PC-3 (cell line): ENCODE measurements at regions not wholly inside any gene's neighbourhood (a gene's known extent, or its start where the extent isn't known, plus 50 kb on each side); places are given as distances from the start of the nearest gene placed in this dataset.

Source experiments
- ATAC-seq: fragments of 200-7000 bp; cut with Tn5 transposase; 2 replicates; pipeline ENCODE4 v1.9.1; 2020; ENCODE audit warnings: mild to moderate bottlenecking, moderate library complexity
- BruUV-seq: library from RNA; stranded (reverse); fragments of 400-500 nt; replicated peaks from 2 replicates; lab custom pipeline; 2021; lab: Mats Ljungman, UMichigan
- CTCF ChIA-PET: fragments of 300-600 bp; sonication (Branson Sonifier 250); formaldehyde crosslinking; loops from one replicate; lab custom pipeline; 2022; ENCODE audit warnings: antibody characterized with exemption; lab: Charles Lee
- POLR2A ChIA-PET: fragments of 300-600 bp; sonication (Branson Sonifier 250); formaldehyde crosslinking; loops from one replicate; lab custom pipeline; 2022; ENCODE audit warnings: antibody characterized with exemption; ENCODE audit not compliant: unreplicated experiment; lab: Charles Lee
- DNase-seq: peaks from one replicate; pipeline ENCODE4 v3.0.0-alpha.2; 2015
- H2AFZ ChIP-seq: fragments of 300-600 bp; sonication (generic); 2 replicates; pipeline ENCODE4 v1.6.0; 2016; ENCODE audit warnings: antibody characterized with exemption, low read length
- H3F3A ChIP-seq: fragments of 300-600 bp; sonication (generic); one replicate; pipeline ENCODE4 v1.6.0; 2017; ENCODE audit warnings: antibody characterized with exemption, low read length, control low read depth, mild to moderate bottlenecking; ENCODE audit not compliant: unreplicated experiment
- H3K27ac ChIP-seq: fragments of 300-600 bp; sonication (generic); 2 replicates; pipeline ENCODE4 v1.5.1; 2016; ENCODE audit warnings: mild to moderate bottlenecking, low read length
- H3K27me3 ChIP-seq: fragments of 300-600 bp; sonication (generic); 2 replicates; pipeline ENCODE4 v1.6.1; 2016; ENCODE audit warnings: low read length, mixed read lengths
- H3K36me3 ChIP-seq: fragments of 300-600 bp; sonication (generic); 2 replicates; pipeline ENCODE4 v1.6.1; 2016; ENCODE audit warnings: low read depth, mixed run types, low read length, mixed read lengths
- H3K4me1 ChIP-seq: fragments of 300-600 bp; sonication (generic); 2 replicates; pipeline ENCODE4 v1.5.1; 2016; ENCODE audit warnings: low read length; ENCODE audit not compliant: insufficient read depth
- H3K4me2 ChIP-seq: fragments of 300-600 bp; sonication (generic); 2 replicates; pipeline ENCODE4 v1.6.0; 2016; ENCODE audit warnings: low read length
- H3K4me3 ChIP-seq: fragments of 300-600 bp; sonication (generic); 2 replicates; pipeline ENCODE4 v1.5.1; 2016; ENCODE audit warnings: mild to moderate bottlenecking, low read length, mixed read lengths
- H3K79me2 ChIP-seq: fragments of 300-600 bp; sonication (generic); 2 replicates; pipeline ENCODE4 v1.6.1; 2017; ENCODE audit warnings: low read length, mixed read lengths
- H3K9ac ChIP-seq: fragments of 300-600 bp; sonication (generic); 2 replicates; pipeline ENCODE4 v1.6.0; 2016; ENCODE audit warnings: mild to moderate bottlenecking, low read length
- H3K9me2 ChIP-seq: fragments of 300-600 bp; sonication (generic); replicated peaks from 2 replicates; pipeline ENCODE4 v1.6.1; 2016; ENCODE audit warnings: mixed run types, low read length, mixed read lengths
- H3K9me3 ChIP-seq: fragments of 300-600 bp; sonication (generic); 2 replicates; pipeline ENCODE4 v1.6.1; 2016; ENCODE audit warnings: low read length, mixed read lengths
- H4K20me1 ChIP-seq: fragments of 300-600 bp; sonication (generic); 2 replicates; pipeline ENCODE4 v1.6.1; 2016; ENCODE audit warnings: low read length, mixed read lengths
- EZH2 ChIP-seq: fragments of 300-600 bp; sonication (generic); IDR thresholded peaks from one replicate; pipeline ENCODE4 v1.6.1; 2017; ENCODE audit warnings: antibody characterized with exemption, mild to moderate bottlenecking, low read length; ENCODE audit not compliant: unreplicated experiment
- EZH2phosphoT487 ChIP-seq: fragments of 300-600 bp; sonication (generic); IDR thresholded peaks from 2 replicates; pipeline ENCODE4 v1.6.1; 2018; ENCODE audit warnings: mild to moderate bottlenecking, antibody characterized with exemption, low read length, borderline replicate concordance
- intact Hi-C: fragments of 100-400 bp; cut with micrococcal nuclease; formaldehyde crosslinking; loops from 2 replicates; pipeline ENCODE4 v1.9.0; 2023
- TF ChIP-seq, protein P1 (sequence below): fragments of 300-600 bp; sonication (generic); conservative IDR thresholded peaks from 2 replicates; pipeline ENCODE4 v1.5.1; 2017; ENCODE audit warnings: antibody characterized with exemption, low read depth, mild to moderate bottlenecking, low read length

DNA sequence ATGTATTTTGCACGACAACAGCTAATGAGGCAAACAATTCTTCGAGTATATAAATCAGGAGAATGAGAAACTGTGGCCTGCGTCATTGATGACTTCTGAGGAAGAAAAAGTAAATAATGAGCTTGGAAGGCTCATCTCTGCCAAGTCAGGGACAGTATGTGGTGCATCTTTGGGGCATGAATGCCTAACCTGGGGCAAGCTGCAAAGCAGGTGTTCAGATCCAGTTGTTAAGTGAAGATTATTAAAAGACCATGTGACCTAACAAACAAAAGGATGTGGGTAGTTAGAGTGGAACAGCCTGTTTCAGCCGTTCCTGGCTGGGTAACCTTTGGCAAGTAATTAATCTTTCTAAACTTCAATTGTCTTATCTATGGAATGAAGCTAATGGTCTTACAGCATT is 93.0 kb downstream of the LYZL2 start:
- no TSS peak for BruUV-seq

DNA sequence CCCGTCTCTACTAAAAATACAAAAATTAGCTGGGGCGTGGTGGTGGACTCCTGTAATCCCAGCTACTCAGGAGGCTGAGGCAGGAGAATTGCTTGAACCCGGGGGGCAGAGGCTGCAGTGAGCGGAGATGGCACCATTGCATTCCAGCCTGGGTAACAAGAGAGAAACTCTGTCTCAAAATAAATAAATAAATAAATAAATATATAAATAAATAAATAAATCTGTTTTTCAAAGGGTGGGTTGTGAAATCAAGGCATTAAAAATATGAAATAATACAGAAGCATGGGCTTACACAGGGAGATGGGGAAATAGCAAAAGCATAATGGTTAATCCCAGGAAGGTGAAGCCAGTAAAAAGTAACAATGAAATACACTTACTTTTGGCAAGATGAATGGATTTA is 93.9 kb downstream of the LYZL2 start:
- ChIA-PET CTCF (interaction anchor here (0.7 kb wide), 1 partner anchor 46 kb away, joined by 3 read pairs; no protein-coding TSS in a partner anchor), POLR2A (no interaction called here)
- Histone ChIP-seq H3K9me2 (no peaks in the 10 kb centered on the region), H3K36me3 (no peaks in the 10 kb centered on the region), H3K4me3 (no peak overlapping the region), H3K27ac (no peak overlapping the region), H3K9ac (no peak overlapping the region), H3K79me2 (no peaks in the 10 kb centered on the region), H3K9me3 (no peaks in the 10 kb centered on the region), H3K27me3 (no peaks in the 10 kb centered on the region), H3K4me1 (0 out of 2 replicates have a peak, but pooled peaks cover 4% of the 10 kb centered on the region), H2AFZ (no peak overlapping the region), H3F3A (no peaks in the 10 kb centered on the region), H3K4me2 (no peak overlapping the region), H4K20me1 (no peaks in the 10 kb centered on the region)
- intact Hi-C loops = loop anchor here (2.0 kb wide), 1 partner anchor 55 kb away; no protein-coding TSS in a partner anchor
- no TSS peak for BruUV-seq
- TF ChIP-seq, protein P1, sequence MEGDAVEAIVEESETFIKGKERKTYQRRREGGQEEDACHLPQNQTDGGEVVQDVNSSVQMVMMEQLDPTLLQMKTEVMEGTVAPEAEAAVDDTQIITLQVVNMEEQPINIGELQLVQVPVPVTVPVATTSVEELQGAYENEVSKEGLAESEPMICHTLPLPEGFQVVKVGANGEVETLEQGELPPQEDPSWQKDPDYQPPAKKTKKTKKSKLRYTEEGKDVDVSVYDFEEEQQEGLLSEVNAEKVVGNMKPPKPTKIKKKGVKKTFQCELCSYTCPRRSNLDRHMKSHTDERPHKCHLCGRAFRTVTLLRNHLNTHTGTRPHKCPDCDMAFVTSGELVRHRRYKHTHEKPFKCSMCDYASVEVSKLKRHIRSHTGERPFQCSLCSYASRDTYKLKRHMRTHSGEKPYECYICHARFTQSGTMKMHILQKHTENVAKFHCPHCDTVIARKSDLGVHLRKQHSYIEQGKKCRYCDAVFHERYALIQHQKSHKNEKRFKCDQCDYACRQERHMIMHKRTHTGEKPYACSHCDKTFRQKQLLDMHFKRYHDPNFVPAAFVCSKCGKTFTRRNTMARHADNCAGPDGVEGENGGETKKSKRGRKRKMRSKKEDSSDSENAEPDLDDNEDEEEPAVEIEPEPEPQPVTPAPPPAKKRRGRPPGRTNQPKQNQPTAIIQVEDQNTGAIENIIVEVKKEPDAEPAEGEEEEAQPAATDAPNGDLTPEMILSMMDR = no peak
- TF ChIP-seq EZH2phosphoT487 (no peak), EZH2 (no peak)
- no peak for DNase-seq
- ATAC-seq = no peak

More for the DNA sequence above, 93.0 kb downstream of the LYZL2 start:
- H2AFZ ChIP-seq = no peak overlapping the region
- no peak for TF ChIP-seq EZH2
- TF ChIP-seq, protein P1 = no peak
- no peak for TF ChIP-seq EZH2phosphoT487
- H3F3A ChIP-seq = no peaks in the 10 kb centered on the region
- CTCF ChIA-PET = no interaction called here
- no peak overlapping the region for H3K4me2 ChIP-seq
- no peaks in the 10 kb centered on the region for H4K20me1 ChIP-seq
- POLR2A ChIA-PET = interaction anchor here (0.6 kb wide), 1 partner anchor 452 kb away, joined by 3 read pairs; no protein-coding TSS in a partner anchor
- DNase-seq (no peak), ATAC-seq (no peak)
- H3K36me3 ChIP-seq = no peaks in the 10 kb centered on the region
- no peaks in the 10 kb centered on the region for H3K9me3 ChIP-seq
- intact Hi-C loops = no loop called here
- no peak overlapping the region for H3K9ac ChIP-seq
- no peaks in the 10 kb centered on the region for H3K9me2 ChIP-seq
- H3K4me3 ChIP-seq = no peak overlapping the region
- 0 out of 2 replicates have a peak, but pooled peaks cover 4% of the 10 kb centered on the region for H3K4me1 ChIP-seq
- no peaks in the 10 kb centered on the region for H3K79me2 ChIP-seq
- no peak overlapping the region for H3K27ac ChIP-seq
- H3K27me3 ChIP-seq = no peaks in the 10 kb centered on the region

DNA sequence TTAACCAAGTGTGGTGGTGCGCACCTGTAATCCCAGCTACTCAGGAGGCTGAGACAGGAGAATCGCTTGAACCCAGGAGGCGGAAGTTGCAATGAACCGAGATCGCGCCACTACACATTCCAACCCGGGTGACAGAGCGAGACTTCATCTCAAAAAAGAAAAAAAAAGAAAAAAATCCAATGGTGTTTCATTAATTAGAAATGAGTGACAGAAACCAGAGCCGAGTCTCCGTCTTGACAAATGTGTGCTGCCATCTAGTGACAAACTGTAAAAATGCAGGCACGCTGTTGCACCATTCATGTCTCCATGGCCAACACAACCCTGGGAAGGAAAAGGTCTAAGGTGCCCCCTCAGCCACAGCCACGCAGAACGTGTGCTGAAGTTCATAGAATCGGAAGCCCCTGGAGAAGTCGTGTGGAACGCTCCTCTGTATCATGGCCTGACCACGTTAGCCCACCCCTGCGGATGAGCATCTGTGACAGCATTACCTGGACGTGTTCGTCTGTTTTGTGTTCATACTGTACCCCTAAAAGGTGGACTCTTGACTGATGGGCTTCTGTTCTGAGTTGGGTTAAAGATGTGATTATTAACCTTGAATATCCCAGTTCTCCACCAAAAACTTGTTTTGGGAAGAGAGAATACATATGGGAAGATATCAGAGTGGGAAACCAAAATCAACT is 94.9 kb downstream of the LYZL2 start:
- no peak overlapping the region for H3K4me2 ChIP-seq
- POLR2A ChIA-PET = no interaction called here

More for the DNA sequence above, 94.9 kb downstream of the LYZL2 start:
- no peaks in the 10 kb centered on the region for H3K36me3 ChIP-seq
- no peaks in the 10 kb centered on the region for H3K9me2 ChIP-seq
- H3K9ac ChIP-seq = no peak overlapping the region
- no peak overlapping the region for H3K27ac ChIP-seq
- intact Hi-C loops = loop anchor here (1.0 to 2.0 kb wide), 3 partner anchors 56 to 142 kb away; no protein-coding TSS in a partner anchor
- no peaks in the 10 kb centered on the region for H4K20me1 ChIP-seq
- peak overlapping the region; percentile 53; the same call in 1 of the 2 replicates for H2AFZ ChIP-seq
- H3K9me3 ChIP-seq = no peaks in the 10 kb centered on the region
- no TSS peak for BruUV-seq
- ATAC-seq (peak; percentile 45; the same call in 1 of the 2 replicates), DNase-seq (peak; percentile 78)
- no peaks in the 10 kb centered on the region for H3K79me2 ChIP-seq
- no peak overlapping the region for H3K4me3 ChIP-seq
- no peaks in the 10 kb centered on the region for H3F3A ChIP-seq
- H3K27me3 ChIP-seq = no peaks in the 10 kb centered on the region
- CTCF ChIA-PET = no interaction called here
- H3K4me1 ChIP-seq = 0 out of 2 replicates have a peak, but pooled peaks cover 4% of the 10 kb centered on the region
- TF ChIP-seq EZH2phosphoT487 (no peak), EZH2 (no peak)
- TF ChIP-seq, protein P1 = peak; percentile 70
